ENCODE measurements at regions not wholly inside any gene's neighbourhood (a gene's known extent, or its start where the extent isn't known, plus 50 kb on each side); places are given as distances from the start of the nearest gene placed in this dataset.
"Not testable (repeated sequence)": the region's sequence is repeated elsewhere in the genome, so short reads cannot be mapped to it uniquely, and the experiment has no call there.

GRCh38 chrX:39691724-39692123, 406.0 kb downstream of the BCOR start:
- no peaks in the 10 kb centered on the region for H3K27me3 ChIP-seq

GRCh38 chrX:39692796-39693195, 405.0 kb downstream of the BCOR start:
- TF ChIP-seq CTCF (IDR thresholded peaks at IDR 0.05) = no peak
- H3K9me3 ChIP-seq = peaks cover 0 to 19% of the 10 kb centered on the region in 2 donors
- peaks cover 0 to 8% of the 10 kb centered on the region in 2 donors for H3K4me1 ChIP-seq
- H3K36me3 ChIP-seq = no peaks in the 10 kb centered on the region
- no peak overlapping the region for H3K4me3 ChIP-seq
- no peak overlapping the region for H3K27ac ChIP-seq
- no peak for DNase-seq (ENCODE audit: low spot score)
- no peaks in the 10 kb centered on the region for H3K27me3 ChIP-seq

More at GRCh38 chrX:39691724-39692123, 406.0 kb downstream of the BCOR start:
- DNase-seq (ENCODE audit: low spot score) = no peak
- Histone ChIP-seq H3K27ac (no peak overlapping the region), H3K36me3 (no peaks in the 10 kb centered on the region), H3K4me1 (peaks cover 0 to 17% of the 10 kb centered on the region in 2 donors), H3K9me3 (peaks cover 0 to 11% of the 10 kb centered on the region in 2 donors), H3K4me3 (no peak overlapping the region)
- TF ChIP-seq CTCF (IDR thresholded peaks at IDR 0.05) = no peak

- DNase-seq (ENCODE audit: low spot score) = no peak
- Histone ChIP-seq H3K4me1 (peaks cover 0 to 3% of the 10 kb centered on the region in 2 donors), H3K27ac (no peak overlapping the region), H3K4me3 (no peak overlapping the region), H3K27me3 (no peaks in the 10 kb centered on the region), H3K9me3 (peaks cover 0 to 19% of the 10 kb centered on the region in 2 donors), H3K36me3 (no peaks in the 10 kb centered on the region)
- no peak for TF ChIP-seq CTCF (IDR thresholded peaks at IDR 0.05)
Measured at GRCh38 chrX:39693298-39693697, 404.5 kb downstream of the BCOR start.

- not testable (repeated sequence) for H3K27me3 ChIP-seq; DNase-seq (ENCODE audit: low spot score); H3K9me3 ChIP-seq; H3K4me1 ChIP-seq; H3K27ac ChIP-seq; H3K36me3 ChIP-seq; H3K4me3 ChIP-seq
Measured at GRCh38 chrX:39702636-39703035, 395.1 kb downstream of the BCOR start.

GRCh38 chrX:39703307-39703706, 394.5 kb downstream of the BCOR start:
- Histone ChIP-seq H3K9me3 (peaks cover 0 to 7% of the 10 kb centered on the region in 2 donors), H3K27me3 (no peaks in the 10 kb centered on the region), H3K36me3 (no peaks in the 10 kb centered on the region), H3K4me1 (no peaks in the 10 kb centered on the region), H3K27ac (no peak overlapping the region), H3K4me3 (no peak overlapping the region)
- no peak for TF ChIP-seq CTCF (IDR thresholded peaks at IDR 0.05)
- no peak for DNase-seq (ENCODE audit: low spot score)

- Histone ChIP-seq H3K9me3 (peaks cover 0 to 7% of the 10 kb centered on the region in 2 donors), H3K4me1 (no peaks in the 10 kb centered on the region), H3K36me3 (no peaks in the 10 kb centered on the region), H3K27me3 (no peaks in the 10 kb centered on the region), H3K4me3 (no peak overlapping the region), H3K27ac (no peak overlapping the region)
- no peak for TF ChIP-seq CTCF (IDR thresholded peaks at IDR 0.05)
- no peak for DNase-seq (ENCODE audit: low spot score)
Measured at GRCh38 chrX:39704590-39704989, 393.2 kb downstream of the BCOR start.

Measured in right atrium auricular region (tissue), 2 donors.